Activated naive CD4-positive, alpha-beta T cell (primary cell): ENCODE measurements at regions not wholly inside any gene's neighbourhood (a gene's known extent, or its start where the extent isn't known, plus 50 kb on each side); places are given as distances from the start of the nearest gene placed in this dataset.
"Not testable (repeated sequence)": the region's sequence is repeated elsewhere in the genome, so short reads cannot be mapped to it uniquely, and the experiment has no call there.

Source experiments
- DNase-seq, 4 experiments: peaks; one replicate each; lab custom pipeline; 2025; lab: John Stamatoyannopoulos, UW

- no peak for DNase-seq
These were observed 308.8 kb downstream of the RPIA start for GRCh38 chr2:89000235-89000634.

- DNase-seq, result not testable (repeated sequence)
These were observed 312.8 kb downstream of the RPIA start for GRCh38 chr2:89004238-89004637.

GRCh38 chr2:89020566-89020965 is 329.1 kb downstream of the RPIA start:
- not testable (repeated sequence) for DNase-seq

GRCh38 chr2:89026296-89026695 is 334.8 kb downstream of the RPIA start:
- not testable (repeated sequence) for DNase-seq

GRCh38 chr2:89027115-89027514 is 335.6 kb downstream of the RPIA start:
- DNase-seq, result not testable (repeated sequence)

- DNase-seq, result not testable (repeated sequence)
These were observed 336.1 kb downstream of the RPIA start for GRCh38 chr2:89027536-89027935.

- DNase-seq, result not testable (repeated sequence)
These were observed 337.8 kb downstream of the RPIA start for GRCh38 chr2:89029257-89029656.

GRCh38 chr2:89048138-89049066 is 356.9 kb downstream of the RPIA start:
- not testable (repeated sequence) for DNase-seq

- not testable (repeated sequence) for DNase-seq
These were observed 367.1 kb downstream of the RPIA start for GRCh38 chr2:89058616-89059015.

GRCh38 chr2:89061174-89061573 is 369.7 kb downstream of the RPIA start:
- not testable (repeated sequence) for DNase-seq

- not testable (repeated sequence) for DNase-seq
These were observed 385.3 kb downstream of the RPIA start for GRCh38 chr2:89076771-89077170.

- not testable (repeated sequence) for DNase-seq
These were observed 401.4 kb downstream of the RPIA start for GRCh38 chr2:89092911-89093310.

- not testable (repeated sequence) for DNase-seq
These were observed 403.6 kb downstream of the RPIA start for GRCh38 chr2:89095060-89095459.

- DNase-seq, result not testable (repeated sequence)
These were observed 411.1 kb downstream of the RPIA start for GRCh38 chr2:89102587-89102986.

GRCh38 chr2:89106369-89107019 is 415.0 kb downstream of the RPIA start:
- not testable (repeated sequence) for DNase-seq

GRCh38 chr2:89112434-89112833 is 421.0 kb downstream of the RPIA start:
- DNase-seq, result not testable (repeated sequence)

- DNase-seq, result not testable (repeated sequence)
These were observed 421.8 kb downstream of the RPIA start for GRCh38 chr2:89113286-89113685.

GRCh38 chr2:89129440-89129839 is 438.0 kb downstream of the RPIA start:
- DNase-seq, result not testable (repeated sequence)

- DNase-seq, result not testable (repeated sequence)
These were observed 439.3 kb downstream of the RPIA start for GRCh38 chr2:89130665-89131308.

- DNase-seq, result not testable (repeated sequence)
These were observed 451.5 kb downstream of the RPIA start for GRCh38 chr2:89142959-89143358.

- DNase-seq, result not testable (repeated sequence)
These were observed 453.9 kb downstream of the RPIA start for GRCh38 chr2:89145342-89145741.

- not testable (repeated sequence) for DNase-seq
These were observed 456.8 kb downstream of the RPIA start for GRCh38 chr2:89148256-89148655.
